ENCODE measurements at regions not wholly inside any gene's neighbourhood (a gene's known extent, or its start where the extent isn't known, plus 50 kb on each side); places are given as distances from the start of the nearest gene placed in this dataset.

GRCh38 chr16:16909126-16909525 is 530.2 kb downstream of the NPIPA7 start:
- 65 to 76% methylated on average over 3 of the region's 3 CpGs for WGBS, 2 donors
- no peak for DNase-seq
- intact Hi-C loops (cut with DNase I): no loop called here
- Histone ChIP-seq H3K36me3 (no peaks in the 10 kb centered on the region), H3K27me3 (peaks cover 0 to 15% (median 0%) of the 10 kb centered on the region in 4 donors), H3K4me3 (no peak overlapping the region), H3K9me3 (peaks cover 0 to 5% (median 0%) of the 10 kb centered on the region in 3 donors), H3K27ac (no peak overlapping the region), H3K4me1 (no peaks in the 10 kb centered on the region)
- TF ChIP-seq, protein P1, sequence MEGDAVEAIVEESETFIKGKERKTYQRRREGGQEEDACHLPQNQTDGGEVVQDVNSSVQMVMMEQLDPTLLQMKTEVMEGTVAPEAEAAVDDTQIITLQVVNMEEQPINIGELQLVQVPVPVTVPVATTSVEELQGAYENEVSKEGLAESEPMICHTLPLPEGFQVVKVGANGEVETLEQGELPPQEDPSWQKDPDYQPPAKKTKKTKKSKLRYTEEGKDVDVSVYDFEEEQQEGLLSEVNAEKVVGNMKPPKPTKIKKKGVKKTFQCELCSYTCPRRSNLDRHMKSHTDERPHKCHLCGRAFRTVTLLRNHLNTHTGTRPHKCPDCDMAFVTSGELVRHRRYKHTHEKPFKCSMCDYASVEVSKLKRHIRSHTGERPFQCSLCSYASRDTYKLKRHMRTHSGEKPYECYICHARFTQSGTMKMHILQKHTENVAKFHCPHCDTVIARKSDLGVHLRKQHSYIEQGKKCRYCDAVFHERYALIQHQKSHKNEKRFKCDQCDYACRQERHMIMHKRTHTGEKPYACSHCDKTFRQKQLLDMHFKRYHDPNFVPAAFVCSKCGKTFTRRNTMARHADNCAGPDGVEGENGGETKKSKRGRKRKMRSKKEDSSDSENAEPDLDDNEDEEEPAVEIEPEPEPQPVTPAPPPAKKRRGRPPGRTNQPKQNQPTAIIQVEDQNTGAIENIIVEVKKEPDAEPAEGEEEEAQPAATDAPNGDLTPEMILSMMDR (IDR thresholded peaks at IDR 0.05): no peak
- no peak for TF ChIP-seq POLR2A (IDR thresholded peaks at IDR 0.05)

DNA sequence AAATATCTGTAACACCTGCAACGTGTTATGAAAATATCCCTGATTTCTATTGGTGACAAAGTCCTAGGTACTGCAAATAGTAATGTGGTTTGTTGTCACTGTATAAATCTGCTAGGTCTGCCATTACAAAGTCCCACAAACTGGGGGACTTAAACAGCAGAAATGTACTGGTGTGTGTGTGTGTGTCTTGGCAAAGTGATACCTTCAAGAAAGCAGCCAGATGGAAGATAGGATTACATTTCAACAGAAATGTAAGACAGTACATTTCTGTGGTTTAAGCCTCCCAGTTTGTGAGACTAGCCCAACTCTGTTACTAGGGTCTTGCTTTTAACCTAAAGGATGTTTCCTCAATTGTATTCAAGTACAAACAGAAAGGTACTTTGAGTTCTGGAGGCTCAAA is 531.7 kb downstream of the NPIPA7 start:
- Histone ChIP-seq H3K9me3 (peaks cover 0 to 3% (median 0%) of the 10 kb centered on the region in 3 donors), H3K36me3 (no peaks in the 10 kb centered on the region), H3K4me1 (no peaks in the 10 kb centered on the region), H3K27me3 (peaks cover 0 to 22% (median 0%) of the 10 kb centered on the region in 4 donors), H3K27ac (no peak overlapping the region), H3K4me3 (no peak overlapping the region)
- intact Hi-C loops (cut with DNase I): no loop called here
- WGBS, 2 donors: 62 to 82% methylated on average over 1 of the region's 1 CpG
- TF ChIP-seq, protein P1 (IDR thresholded peaks at IDR 0.05): no peak
- no peak for TF ChIP-seq POLR2A (IDR thresholded peaks at IDR 0.05)
- DNase-seq: no peak

GRCh38 chr16:16915771-16916170 is 536.8 kb downstream of the NPIPA7 start:
- Histone ChIP-seq H3K4me1 (no peaks in the 10 kb centered on the region), H3K4me3 (no peak overlapping the region), H3K9me3 (peaks cover 0 to 3% (median 0%) of the 10 kb centered on the region in 3 donors), H3K36me3 (no peaks in the 10 kb centered on the region), H3K27me3 (peaks cover 0 to 49% (median 0%) of the 10 kb centered on the region in 4 donors), H3K27ac (no peak overlapping the region)
- DNase-seq: no peak
- intact Hi-C loops (cut with DNase I): no loop called here
- no peak for TF ChIP-seq POLR2A (IDR thresholded peaks at IDR 0.05)
- TF ChIP-seq, protein P1 (IDR thresholded peaks at IDR 0.05): no peak
- WGBS, 2 donors: 54 to 69% methylated on average over 2 of the region's 3 CpGs

DNA sequence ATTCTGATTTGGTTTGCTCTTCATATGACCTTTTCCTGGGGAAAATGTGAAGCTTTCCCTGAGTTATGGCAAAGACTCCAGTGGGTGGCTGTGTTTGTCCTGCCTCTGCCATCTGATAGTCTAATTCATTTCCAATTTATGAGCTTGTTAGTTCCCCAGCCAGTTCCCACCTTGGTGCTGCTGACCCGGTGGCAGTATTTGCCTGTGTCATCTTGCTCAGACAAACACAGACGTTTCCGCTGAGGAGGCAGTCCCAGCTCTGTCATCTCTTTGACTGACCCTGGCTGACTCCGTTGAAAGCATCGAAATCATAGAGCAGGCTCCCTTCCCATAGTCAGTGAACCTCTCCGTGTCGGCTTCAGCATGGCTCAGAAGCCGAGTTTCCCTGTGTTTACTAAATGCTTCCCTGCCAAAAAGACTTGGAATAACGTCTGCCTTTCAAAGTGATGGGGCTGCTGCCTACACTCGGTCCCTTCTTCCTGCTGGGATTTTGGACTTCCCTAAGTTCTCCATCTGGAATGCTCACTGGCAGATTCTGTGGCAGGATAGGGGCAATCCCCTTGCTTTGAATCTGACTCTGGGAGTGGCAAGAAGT is 538.3 kb downstream of the NPIPA7 start:
- intact Hi-C loops (cut with DNase I): no loop called here
- H3K4me1 ChIP-seq: no peaks in the 10 kb centered on the region
- H3K27me3 ChIP-seq: peaks cover 0 to 49% (median 0%) of the 10 kb centered on the region in 4 donors
- H3K27ac ChIP-seq: no peak overlapping the region
- 43 to 55% methylated on average over 9 to 10 of the region's 10 CpGs for WGBS, 2 donors
- H3K9me3 ChIP-seq: no peaks in the 10 kb centered on the region
- no peak for DNase-seq
- TF ChIP-seq POLR2A (IDR thresholded peaks at IDR 0.05): no peak
- TF ChIP-seq, protein P1 (IDR thresholded peaks at IDR 0.05): no peak
- H3K36me3 ChIP-seq: no peaks in the 10 kb centered on the region
- no peak overlapping the region for H3K4me3 ChIP-seq

DNA sequence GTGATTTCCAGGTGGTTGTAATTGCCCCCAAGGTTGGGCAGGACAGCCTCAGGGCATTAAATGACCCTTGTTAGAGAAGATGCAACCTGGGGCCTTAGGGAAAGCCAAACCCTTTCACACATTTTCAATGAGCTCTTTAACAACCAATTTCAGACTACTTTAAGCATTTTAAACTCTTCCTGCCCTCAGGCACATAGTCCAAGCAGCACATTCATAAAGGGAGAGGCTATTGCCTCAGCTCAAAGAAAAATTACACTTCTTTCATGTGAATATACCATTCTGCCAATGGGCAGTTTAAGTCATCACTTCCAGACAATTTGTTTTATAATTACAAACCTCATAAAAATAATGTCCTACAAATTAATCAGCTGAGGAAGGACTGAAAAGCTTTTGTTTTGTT is 544.5 kb downstream of the NPIPA7 start:
- peaks cover 0 to 19% (median 0%) of the 10 kb centered on the region in 4 donors for H3K27me3 ChIP-seq
- no peaks in the 10 kb centered on the region for H3K4me1 ChIP-seq
- no peak overlapping the region for H3K4me3 ChIP-seq
- H3K27ac ChIP-seq: no peak overlapping the region
- no peaks in the 10 kb centered on the region for H3K9me3 ChIP-seq
- no peak for DNase-seq
- intact Hi-C loops (cut with DNase I): no loop called here
- TF ChIP-seq, protein P1 (IDR thresholded peaks at IDR 0.05): no peak
- no peak for TF ChIP-seq POLR2A (IDR thresholded peaks at IDR 0.05)
- H3K36me3 ChIP-seq: no peaks in the 10 kb centered on the region

Measured in esophagus squamous epithelium (tissue), 5 donors.